Urinary bladder (tissue), 3 donors: ENCODE measurements at regions not wholly inside any gene's neighbourhood (a gene's known extent, or its start where the extent isn't known, plus 50 kb on each side); places are given as distances from the start of the nearest gene placed in this dataset.
"Not testable (repeated sequence)": the region's sequence is repeated elsewhere in the genome, so short reads cannot be mapped to it uniquely, and the experiment has no call there.

Experiments
- DNase-seq: peaks from one replicate; pipeline ENCODE4 v3.0.0-alpha.2; 2015; ENCODE audit errors: extremely low spot score
- H3K27ac ChIP-seq: one replicate; pipeline ENCODE4 v1.5.1; 2013; ENCODE audit warnings: low read depth, mild to moderate bottlenecking, moderate library complexity
- H3K36me3 ChIP-seq: one replicate; pipeline ENCODE4 v1.6.1; 2013; ENCODE audit warnings: mild to moderate bottlenecking, moderate library complexity; ENCODE audit not compliant: insufficient read depth
- H3K4me1 ChIP-seq: one replicate; pipeline ENCODE4 v1.6.1; 2013; ENCODE audit warnings: mild to moderate bottlenecking, moderate library complexity; ENCODE audit not compliant: insufficient read depth
- H3K4me3 ChIP-seq: one replicate; pipeline ENCODE4 v1.5.1; 2013; ENCODE audit warnings: low read depth, low read length
- WGBS: extraction: QIAGEN DNeasy Blood & Tissue Kit; methylation state at CpG from one replicate; pipeline ENCODE4 v1.1.7; 2013; 5-methylcytosine and 5-hydroxymethylcytosine counted together
- donor health status: healthy with polysubstance abuse.
- donor health status: healthy.

GRCh38 chr14:101257551-101257950, 303.7 kb upstream of the DIO3 start:
- no peak for DNase-seq
- Histone ChIP-seq H3K4me1 (no peaks in the 10 kb centered on the region), H3K27ac (no peak overlapping the region), H3K36me3 (no peaks in the 10 kb centered on the region), H3K4me3 (no peak overlapping the region)
- WGBS, result 88% methylated on average over 6 of the region's 6 CpGs

DNA sequence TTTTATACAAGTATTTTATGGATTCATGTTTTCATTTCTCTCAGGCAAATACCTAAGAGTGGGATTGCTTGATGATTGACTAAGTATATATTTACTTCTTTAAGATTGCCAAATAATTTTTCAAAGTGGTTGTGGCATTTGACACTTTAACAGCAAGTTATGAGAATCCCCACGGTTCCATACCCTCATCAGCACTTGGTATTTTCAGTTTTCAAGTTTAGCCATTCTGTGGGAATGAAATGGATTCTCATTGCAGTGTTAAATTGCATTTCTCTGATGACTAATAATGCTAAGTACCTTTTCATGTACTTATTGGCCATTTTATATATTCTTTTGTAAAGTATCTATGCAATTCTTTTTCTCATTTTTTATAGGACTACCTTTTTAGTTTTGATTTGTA, 301.5 kb upstream of the DIO3 start:
- no peak overlapping the region for H3K4me3 ChIP-seq
- DNase-seq, result no peak
- no peaks in the 10 kb centered on the region for H3K36me3 ChIP-seq
- no peaks in the 10 kb centered on the region for H3K4me1 ChIP-seq
- 91% methylated on average over 1 of the region's 1 CpG for WGBS
- H3K27ac ChIP-seq, result no peak overlapping the region

DNA sequence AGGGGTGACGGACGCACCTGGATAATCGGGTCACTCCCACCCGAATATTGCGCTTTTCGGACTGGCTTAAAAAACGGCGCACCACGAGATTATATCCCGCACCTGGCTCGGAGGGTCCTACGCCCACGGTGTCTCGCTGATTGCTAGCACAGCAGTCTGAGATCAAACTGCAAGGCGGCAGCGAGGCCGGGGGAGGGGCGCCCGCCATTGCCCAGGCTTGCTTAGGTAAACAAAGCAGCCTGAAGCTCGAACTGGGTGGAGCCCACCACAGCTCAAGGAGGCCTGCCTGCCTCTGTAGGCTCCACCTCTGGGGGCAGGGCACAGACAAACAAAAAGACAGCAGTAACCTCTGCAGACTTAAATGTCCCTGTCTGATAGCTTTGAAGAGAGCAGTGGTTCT, 294.9 kb upstream of the DIO3 start:
- not testable (repeated sequence) for H3K4me3 ChIP-seq, H3K27ac ChIP-seq, H3K4me1 ChIP-seq, H3K36me3 ChIP-seq, DNase-seq
- 85% methylated on average over 19 of the region's 20 CpGs for WGBS

DNA sequence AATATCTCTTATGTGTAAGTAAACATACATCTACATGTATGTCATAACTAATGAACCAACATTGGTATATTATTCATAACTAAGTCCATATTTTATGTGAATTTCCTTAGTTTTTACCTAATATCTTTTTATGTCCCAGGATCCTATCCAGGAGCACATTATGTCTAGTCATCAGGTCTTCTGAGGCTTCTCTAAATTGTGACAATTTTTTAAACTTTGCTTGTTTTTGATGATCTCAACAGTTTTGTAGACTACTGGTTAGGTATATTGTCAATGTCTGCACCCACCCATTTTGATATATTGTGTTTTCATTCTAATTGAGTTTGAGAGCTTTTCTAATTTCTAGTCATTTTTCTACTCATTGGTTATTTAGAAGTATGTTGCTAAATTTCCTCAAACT, 288.2 kb upstream of the DIO3 start:
- Histone ChIP-seq H3K4me3 (no peak overlapping the region), H3K36me3 (no peaks in the 10 kb centered on the region), H3K27ac (no peak overlapping the region), H3K4me1 (no peaks in the 10 kb centered on the region)
- DNase-seq, result no peak

DNA sequence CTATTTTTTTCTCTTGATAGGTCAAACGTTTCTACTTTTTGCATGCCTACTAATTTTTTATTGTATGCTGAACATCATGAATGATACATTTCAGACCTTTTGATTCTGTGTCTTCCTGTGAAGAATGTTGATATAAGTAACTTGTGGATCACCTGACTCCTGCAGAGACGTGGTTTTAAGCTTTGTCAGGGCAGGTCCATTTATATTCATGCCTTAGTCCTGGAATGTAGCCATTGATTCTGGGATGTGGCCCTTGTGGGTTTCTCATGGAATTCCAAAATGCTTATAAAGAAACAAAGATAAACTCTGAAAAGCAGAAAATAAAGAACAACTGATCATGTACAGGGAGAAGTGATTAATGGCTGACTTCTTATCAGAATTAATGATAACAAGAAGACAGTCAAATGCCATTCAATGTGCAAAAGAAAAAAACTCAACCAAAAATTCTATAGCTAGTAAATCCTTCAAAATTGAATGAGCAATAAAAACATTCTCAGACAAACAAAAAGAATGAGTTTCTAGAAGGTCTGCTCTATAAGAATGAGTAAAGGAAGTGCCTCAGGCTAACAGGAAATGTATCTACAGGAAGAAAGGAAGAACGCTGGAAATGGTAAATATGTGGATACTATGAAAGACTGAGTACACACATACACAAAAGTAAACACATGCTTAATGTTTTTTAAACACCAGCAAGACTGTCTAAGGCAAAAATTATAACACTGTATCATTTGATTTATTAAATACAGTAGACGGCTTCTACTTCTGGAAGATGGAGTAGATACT, 284.8 kb upstream of the DIO3 start:
- 35% methylated on average over 4 of the region's 4 CpGs for WGBS
- Histone ChIP-seq H3K27ac (no peak overlapping the region), H3K4me1 (no peaks in the 10 kb centered on the region), H3K36me3 (no peaks in the 10 kb centered on the region), H3K4me3 (no peak overlapping the region)
- no peak for DNase-seq

DNA sequence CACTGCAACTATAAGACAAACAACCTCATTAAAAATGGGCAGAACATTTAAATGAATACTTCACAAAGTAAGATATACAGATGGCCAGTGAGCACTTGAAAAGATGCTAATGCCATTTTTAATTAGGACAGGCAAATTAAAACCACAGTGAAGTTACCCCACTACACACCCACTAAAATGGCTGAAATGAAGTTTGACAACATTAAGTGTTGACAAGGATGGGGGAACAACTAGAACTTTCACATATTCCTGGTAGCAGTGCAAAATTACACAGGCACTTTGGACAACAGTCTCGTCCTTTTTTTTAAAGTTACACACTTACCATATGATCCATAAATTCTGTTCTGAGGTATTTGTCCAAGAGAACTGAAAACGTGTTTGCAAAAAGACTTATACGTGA, 278.9 kb upstream of the DIO3 start:
- Histone ChIP-seq H3K27ac (no peak overlapping the region), H3K36me3 (no peaks in the 10 kb centered on the region), H3K4me1 (no peaks in the 10 kb centered on the region), H3K4me3 (no peak overlapping the region)
- no peak for DNase-seq
- WGBS, result 87% methylated on average over 3 of the region's 3 CpGs

- DNase-seq, result no peak
- H3K36me3 ChIP-seq, result no peaks in the 10 kb centered on the region
- no peaks in the 10 kb centered on the region for H3K4me1 ChIP-seq
- WGBS, result 90% methylated on average over 3 of the region's 3 CpGs
- H3K4me3 ChIP-seq, result no peak overlapping the region
- no peak overlapping the region for H3K27ac ChIP-seq
Observed at GRCh38 chr14:101284711-101285110, 276.6 kb upstream of the DIO3 start.

DNA sequence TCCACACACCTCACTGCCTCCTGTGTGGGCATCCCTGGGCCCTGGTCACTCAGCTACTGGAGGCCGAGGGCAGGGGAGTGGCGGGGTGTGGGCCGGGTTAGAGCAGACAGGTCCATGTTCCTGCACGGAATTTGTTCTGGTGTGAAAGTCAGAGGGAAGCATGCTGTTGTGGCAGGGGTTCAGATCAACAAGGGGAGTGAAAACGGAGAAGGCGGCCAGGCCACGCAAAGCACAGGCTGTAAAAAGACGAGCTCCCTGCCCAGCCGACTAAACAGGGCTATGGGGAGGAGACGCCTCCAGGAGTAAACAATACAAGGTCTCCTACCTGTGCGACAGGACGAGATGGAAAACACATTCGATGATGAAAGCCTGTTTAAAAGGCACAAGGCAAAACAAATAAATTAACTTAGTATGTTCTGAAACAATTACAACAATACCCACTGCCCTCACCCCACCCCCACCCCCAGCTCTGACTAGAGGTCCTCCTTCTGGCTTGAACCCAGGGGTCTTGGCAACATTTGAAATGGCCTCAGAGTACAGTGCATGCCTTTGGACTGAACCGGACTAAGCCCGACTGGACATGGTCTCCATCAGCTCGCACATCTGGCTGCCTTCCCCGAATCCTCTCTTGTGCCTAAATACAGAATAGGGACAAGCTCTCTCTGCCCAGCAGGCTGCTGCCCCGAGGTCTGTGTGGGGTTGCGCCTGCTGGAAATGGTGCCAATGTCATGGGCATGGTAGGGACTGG, 274.9 kb upstream of the DIO3 start:
- H3K36me3 ChIP-seq, result no peaks in the 10 kb centered on the region
- DNase-seq, result no peak
- no peak overlapping the region for H3K4me3 ChIP-seq
- no peak overlapping the region for H3K27ac ChIP-seq
- 49% methylated on average over 19 of the region's 19 CpGs for WGBS
- H3K4me1 ChIP-seq, result no peaks in the 10 kb centered on the region

DNA sequence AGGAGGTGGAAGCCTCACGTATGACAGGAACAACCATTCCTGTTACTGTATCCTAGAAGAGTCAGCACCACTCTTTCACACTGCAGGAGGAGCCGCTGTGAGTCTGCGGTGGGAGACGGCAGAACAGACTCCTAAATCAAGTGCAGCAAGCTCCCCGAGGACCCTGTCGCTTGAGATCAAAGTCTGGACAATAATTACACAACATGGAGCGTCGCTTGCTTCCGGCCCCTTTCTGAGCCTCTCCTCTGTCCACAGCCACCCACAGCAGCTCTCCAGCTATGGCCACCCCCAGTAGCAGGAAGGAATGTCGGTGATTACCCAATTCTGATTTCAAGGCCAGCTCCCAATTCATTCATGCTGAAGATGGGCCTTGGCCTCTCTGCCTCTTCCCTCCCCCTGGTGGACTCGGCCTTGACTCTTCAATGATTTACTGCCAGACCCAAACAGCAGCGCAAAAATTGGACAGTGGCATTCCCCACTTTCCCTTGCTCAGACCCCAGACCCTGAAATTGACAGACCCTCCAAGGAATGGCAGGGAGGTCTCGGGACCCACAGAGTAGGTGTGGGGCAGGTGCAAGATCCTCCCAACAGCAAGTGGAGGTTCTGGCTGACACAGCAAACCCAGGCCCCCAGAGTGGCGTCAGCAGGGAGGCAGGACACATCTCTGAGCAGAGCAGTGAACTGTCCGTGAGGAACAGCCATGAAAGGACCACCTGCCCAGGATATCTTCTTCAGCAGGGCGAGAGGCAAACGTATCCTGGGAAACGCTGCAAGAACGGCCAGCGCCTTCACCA, 272.7 kb upstream of the DIO3 start:
- no peaks in the 10 kb centered on the region for H3K4me1 ChIP-seq
- 73% methylated on average over 20 of the region's 20 CpGs for WGBS
- H3K27ac ChIP-seq, result no peak overlapping the region
- no peak for DNase-seq
- H3K36me3 ChIP-seq, result no peaks in the 10 kb centered on the region
- no peak overlapping the region for H3K4me3 ChIP-seq

- Histone ChIP-seq H3K4me1 (no peaks in the 10 kb centered on the region), H3K36me3 (no peaks in the 10 kb centered on the region), H3K4me3 (no peak overlapping the region), H3K27ac (no peak overlapping the region)
- DNase-seq, result no peak
- WGBS, result 84% methylated on average over 13 of the region's 13 CpGs
Observed at GRCh38 chr14:101289230-101289690, 272.0 kb upstream of the DIO3 start.

GRCh38 chr14:101289911-101290310, 271.4 kb upstream of the DIO3 start:
- WGBS, result 86% methylated on average over 7 of the region's 7 CpGs
- H3K36me3 ChIP-seq, result no peaks in the 10 kb centered on the region

DNA sequence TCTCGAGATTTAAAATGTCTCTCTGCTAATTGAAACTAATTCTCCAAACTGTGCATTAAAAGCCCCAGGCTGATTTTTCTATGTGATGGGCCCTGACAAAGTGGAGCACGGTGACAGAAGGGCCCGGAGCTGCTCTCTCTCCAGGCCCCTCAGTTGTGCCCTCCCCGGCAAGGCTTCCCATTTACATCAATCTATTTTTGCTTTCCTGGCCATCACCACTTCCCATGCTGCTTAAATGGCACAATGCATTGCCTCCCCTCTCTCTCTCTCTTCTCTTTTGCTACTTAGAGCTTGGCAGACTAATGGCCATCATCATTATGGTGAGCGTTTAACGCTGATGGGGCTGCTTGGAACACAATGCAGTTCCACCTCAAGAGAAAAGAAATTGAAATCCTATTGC, 270.7 kb upstream of the DIO3 start:
- WGBS, result 87% methylated on average over 6 of the region's 6 CpGs
- H3K36me3 ChIP-seq, result no peaks in the 10 kb centered on the region
- H3K27ac ChIP-seq, result no peak overlapping the region
- DNase-seq, result no peak
- H3K4me3 ChIP-seq, result no peak overlapping the region
- no peaks in the 10 kb centered on the region for H3K4me1 ChIP-seq

More at GRCh38 chr14:101289911-101290310, 271.4 kb upstream of the DIO3 start:
- no peak overlapping the region for H3K27ac ChIP-seq
- no peak for DNase-seq
- no peak overlapping the region for H3K4me3 ChIP-seq
- H3K4me1 ChIP-seq, result no peaks in the 10 kb centered on the region

DNA sequence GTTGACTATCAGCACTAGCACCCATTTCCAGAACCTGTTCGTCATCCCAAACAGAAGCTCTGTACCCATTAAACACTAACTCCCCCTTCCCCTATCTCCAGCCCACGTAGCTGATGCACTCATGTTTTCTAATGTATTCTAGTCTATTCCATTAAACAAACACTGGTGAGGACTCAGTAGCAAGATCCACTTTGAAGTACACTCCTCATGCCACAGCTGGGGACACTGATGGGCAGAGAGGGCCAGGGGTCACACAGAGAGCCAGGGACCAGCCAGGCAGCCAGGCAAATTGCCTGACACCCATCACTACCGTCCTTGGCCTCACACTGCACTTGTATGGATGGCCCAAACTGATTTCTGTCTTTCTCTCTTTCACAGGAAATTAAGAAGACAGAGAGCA, 269.9 kb upstream of the DIO3 start:
- no peak overlapping the region for H3K4me3 ChIP-seq
- H3K27ac ChIP-seq, result no peak overlapping the region
- no peak for DNase-seq
- no peaks in the 10 kb centered on the region for H3K36me3 ChIP-seq
- no peaks in the 10 kb centered on the region for H3K4me1 ChIP-seq
- 82% methylated on average over 3 of the region's 3 CpGs for WGBS

- 59% methylated on average over 5 of the region's 5 CpGs for WGBS
- H3K4me1 ChIP-seq, result no peaks in the 10 kb centered on the region
- H3K27ac ChIP-seq, result no peak overlapping the region
- DNase-seq, result no peak
- no peak overlapping the region for H3K4me3 ChIP-seq
- H3K36me3 ChIP-seq, result no peaks in the 10 kb centered on the region
Observed at GRCh38 chr14:101292448-101292847, 268.8 kb upstream of the DIO3 start.
